Posterior cingulate gyrus (tissue), 11 donors: ENCODE measurements at regions not wholly inside any gene's neighbourhood (a gene's known extent, or its start where the extent isn't known, plus 50 kb on each side); places are given as distances from the start of the nearest gene placed in this dataset.
"Not testable (repeated sequence)": the region's sequence is repeated elsewhere in the genome, so short reads cannot be mapped to it uniquely, and the experiment has no call there.

Experiments
- DNase-seq, 10 donors: peaks; one replicate each; pipeline versions ENCODE4 v3.0.0 to v3.0.0-alpha.2; 2020 to 2021; ENCODE audit warnings: mixed read lengths in 3 of 10
- intact Hi-C: fragments of 100-400 bp; cut with DNase I; formaldehyde crosslinking; loops from one replicate; pipeline ENCODE4 v1.15.1; 2023

DNA sequence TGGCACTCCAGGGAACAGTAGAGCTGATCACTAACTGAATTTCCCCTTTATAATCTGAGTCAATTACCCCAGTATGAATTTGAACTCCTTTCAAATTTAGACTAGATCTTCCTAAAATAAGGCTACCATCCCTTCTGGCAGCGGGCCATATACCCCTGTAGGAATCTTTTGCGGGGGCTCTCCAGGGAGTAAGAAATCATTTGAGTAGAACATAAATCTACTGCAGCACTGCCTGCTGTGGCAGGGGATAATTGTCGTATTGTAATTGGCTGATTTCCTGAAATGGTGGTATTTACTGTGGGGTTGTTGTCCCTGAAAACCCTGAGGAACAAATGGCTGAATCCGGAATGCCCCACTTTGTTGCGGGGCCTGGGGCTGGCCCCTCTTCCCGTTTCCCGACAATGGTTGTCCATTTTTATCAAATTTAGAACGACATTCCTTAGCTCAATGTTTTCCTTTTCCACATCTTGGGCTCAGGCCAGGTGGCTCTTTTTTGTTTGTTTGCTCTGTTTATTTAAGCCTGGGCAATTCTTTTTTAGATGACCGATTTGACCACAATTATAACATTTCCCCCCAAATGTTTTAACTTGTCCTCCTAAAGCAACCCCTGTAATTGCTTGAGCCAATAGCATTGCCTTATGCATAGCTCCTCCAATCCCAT is 74.8 kb upstream of the ZNF195 start:
- intact Hi-C loops = loop anchor here (10.0 kb wide), 1 partner anchor 131 kb away; no protein-coding TSS in a partner anchor

DNA sequence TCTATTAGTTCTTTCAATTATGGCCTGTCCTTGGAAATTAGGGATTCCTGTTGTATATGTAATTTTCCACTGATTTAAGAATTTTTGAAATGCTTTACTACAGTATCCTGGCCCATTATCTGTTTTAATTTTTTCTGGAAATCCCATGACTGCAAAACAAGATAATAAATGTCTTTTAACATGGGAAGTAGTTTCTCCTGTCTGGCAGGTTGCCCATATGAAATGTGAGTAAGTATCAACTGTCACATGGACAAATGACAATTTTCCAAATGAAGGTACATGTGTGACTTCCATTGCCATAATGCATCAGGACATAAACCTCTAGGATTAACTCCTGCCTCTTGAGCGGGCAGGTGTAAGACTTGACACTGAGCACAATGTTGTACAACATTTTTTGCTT is 71.9 kb upstream of the ZNF195 start:
- intact Hi-C loops = loop anchor here (10.0 kb wide), 1 partner anchor 134 kb away; no protein-coding TSS in a partner anchor
- not testable (repeated sequence) for DNase-seq

More for the DNA sequence above, 74.8 kb upstream of the ZNF195 start:
- DNase-seq = not testable (repeated sequence)

DNA sequence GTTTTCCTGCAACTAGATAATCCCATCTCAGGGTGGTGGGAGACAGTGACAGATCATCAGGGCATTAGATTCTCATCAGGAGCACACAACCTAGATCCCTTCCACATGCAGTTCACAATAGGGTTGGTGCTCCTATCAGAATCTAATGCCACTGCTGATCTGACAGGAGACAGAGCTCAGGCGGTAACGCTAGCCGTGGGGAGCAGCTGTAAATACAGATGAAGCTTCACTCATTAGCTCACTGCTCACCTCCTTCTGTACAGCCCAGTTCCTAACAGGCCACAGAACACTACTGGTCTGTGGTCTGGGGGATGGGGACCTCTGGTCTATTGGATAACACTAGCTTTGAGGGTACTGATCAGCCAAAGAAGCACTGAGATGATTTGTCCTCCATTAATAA is 66.6 kb upstream of the ZNF195 start:
- intact Hi-C loops, DNase-seq: not testable (repeated sequence)

DNA sequence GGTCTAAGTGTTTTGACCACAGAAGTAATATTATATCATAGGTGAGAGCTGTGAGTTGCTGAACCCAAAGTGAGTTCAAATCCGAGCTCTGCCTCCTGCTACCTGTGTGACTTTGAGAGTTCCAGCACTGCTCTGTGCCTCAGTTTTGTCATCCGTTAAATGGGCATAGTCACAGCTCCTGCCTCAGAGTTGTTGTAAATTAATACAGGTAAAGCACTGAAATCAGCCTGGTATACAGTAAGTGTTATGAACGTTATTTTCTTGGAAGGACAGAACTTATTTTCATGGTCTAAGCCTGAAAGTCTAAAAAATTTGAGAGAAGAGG is 65.4 kb upstream of the ZNF195 start:
- intact Hi-C loops, DNase-seq: not testable (repeated sequence)

DNA sequence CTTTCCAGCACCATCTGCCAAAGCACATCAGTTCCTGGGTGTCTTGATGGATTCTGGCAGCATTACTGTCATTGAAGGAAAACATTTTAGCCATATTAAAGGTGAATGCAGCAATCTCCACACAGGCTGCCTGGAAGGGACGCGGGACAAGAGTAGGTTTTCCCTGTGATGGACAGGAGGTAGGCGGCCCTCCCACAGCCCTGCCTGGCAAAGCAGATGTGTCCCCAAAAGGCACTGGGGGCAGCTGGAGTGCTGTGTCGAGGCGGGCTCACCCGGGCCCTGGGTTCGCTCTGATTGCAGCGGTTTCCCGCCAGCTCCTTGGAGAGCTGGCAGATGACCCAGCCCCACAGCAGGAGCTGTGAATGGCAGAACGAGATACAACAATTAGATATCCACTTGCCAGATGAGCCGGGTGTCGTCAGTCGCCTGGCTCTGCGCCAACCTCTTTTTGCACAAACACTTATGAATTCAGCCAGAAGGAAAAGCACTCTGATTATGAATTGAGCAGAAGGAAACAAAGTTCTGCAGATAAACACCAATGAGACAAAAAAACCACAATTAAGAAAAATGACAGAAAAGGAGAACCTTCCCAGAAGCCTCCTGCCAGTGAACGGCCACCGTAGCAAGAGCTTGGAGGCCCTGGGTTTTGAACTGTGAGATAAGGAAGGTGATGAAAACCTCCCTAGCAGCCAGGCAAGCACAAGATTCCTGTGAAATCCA is 64.9 kb upstream of the ZNF195 start:
- DNase-seq = peak in 1 of 10 donors; percentile 70
- intact Hi-C loops = not testable (repeated sequence)

DNA sequence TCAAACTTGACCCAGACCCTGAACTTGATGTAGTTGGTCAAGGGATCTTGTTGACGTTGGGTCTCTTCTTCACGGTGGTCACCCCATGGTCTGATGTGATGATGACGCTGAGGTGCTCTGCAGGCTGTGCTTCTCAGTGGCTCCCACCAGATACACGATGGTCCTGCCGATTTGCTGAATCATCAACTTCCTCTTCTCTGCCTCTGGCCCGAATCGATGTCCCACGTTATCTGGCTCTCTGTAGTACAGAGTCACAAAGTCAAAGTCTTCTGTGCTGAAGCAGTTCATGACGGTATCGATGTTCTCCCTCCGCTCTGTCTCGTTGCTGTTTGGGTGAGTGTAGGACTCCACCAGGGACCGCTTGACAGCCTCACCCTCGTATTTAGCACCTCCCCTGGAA is 58.5 kb upstream of the ZNF195 start:
- intact Hi-C loops, DNase-seq: not testable (repeated sequence)

DNA sequence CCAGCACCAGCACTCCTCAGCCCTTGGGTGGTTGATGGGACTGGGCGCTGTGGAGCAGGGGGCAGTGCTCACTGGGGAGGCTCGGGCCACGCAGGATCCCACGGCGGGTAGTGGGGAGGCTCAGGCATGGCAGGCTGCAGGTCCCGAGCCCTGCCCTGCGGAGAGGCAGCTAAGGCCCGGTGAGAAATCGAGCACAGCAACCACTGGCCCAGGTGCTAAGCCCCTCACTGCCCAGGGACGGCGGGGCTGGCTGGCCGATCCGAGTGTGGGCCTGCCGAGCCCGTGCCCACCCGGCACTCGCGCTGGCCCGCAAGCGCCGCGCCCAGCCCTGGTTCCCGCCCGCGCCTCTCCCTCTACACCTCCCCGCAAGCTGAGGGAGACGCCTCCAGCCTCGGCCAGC is 56.0 kb upstream of the ZNF195 start:
- intact Hi-C loops = no loop called here
- DNase-seq = no peak

DNA sequence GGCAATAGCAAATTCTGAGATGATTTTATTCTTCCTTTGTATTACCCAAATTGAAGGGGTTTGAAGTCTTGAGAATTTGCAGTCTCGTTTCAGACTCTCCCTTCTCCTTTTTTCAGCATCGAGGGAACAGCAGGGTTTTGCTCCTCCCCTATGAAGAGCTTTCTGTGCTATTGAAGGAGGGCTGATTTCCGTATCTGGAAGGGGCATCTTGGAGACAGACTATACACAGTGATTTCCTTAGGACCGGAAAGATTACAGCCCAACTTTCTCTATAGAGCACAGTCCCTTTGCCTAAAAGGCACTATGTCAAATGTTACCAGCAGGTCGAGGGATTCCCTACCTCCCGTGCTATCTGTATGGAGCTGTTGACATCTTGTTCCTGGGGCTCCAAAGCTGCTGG is 50.2 kb upstream of the ZNF195 start:
- intact Hi-C loops = not testable (repeated sequence)

More for the DNA sequence above, 50.2 kb upstream of the ZNF195 start:
- not testable (repeated sequence) for DNase-seq
